ENCODE measurements at regions not wholly inside any gene's neighbourhood (a gene's known extent, or its start where the extent isn't known, plus 50 kb on each side); places are given as distances from the start of the nearest gene placed in this dataset.

DNA sequence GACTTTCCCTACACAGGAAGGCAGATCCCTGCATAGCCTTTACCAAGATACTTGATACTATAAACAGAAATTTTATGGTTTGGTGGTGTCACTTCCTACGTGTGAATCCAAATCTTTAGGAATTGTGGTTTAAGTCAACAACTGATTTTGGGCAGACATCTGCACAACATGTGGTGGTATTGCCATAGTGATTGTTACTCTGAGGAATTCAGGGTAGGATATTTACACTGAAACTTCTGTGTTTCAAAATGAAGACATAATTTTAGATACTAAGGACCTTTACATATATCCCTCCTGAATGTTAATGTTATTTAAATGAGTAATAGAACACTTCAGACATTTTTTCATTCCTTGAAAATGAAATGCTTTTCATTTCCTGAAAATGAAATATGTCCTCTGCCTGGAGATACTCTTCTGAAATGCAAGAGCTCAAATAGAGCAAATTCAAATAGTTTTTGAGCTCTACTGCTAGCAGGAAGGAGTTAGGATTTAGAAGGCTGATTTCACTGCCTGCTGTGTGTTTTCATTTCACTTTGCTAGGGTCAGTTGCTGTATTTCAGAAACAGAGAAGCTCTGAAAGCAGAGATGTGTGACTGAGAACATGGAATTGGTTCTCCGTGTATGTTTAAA lies 77.2 kb downstream of the MDH1 start:
- TF ChIP-seq, protein P1, sequence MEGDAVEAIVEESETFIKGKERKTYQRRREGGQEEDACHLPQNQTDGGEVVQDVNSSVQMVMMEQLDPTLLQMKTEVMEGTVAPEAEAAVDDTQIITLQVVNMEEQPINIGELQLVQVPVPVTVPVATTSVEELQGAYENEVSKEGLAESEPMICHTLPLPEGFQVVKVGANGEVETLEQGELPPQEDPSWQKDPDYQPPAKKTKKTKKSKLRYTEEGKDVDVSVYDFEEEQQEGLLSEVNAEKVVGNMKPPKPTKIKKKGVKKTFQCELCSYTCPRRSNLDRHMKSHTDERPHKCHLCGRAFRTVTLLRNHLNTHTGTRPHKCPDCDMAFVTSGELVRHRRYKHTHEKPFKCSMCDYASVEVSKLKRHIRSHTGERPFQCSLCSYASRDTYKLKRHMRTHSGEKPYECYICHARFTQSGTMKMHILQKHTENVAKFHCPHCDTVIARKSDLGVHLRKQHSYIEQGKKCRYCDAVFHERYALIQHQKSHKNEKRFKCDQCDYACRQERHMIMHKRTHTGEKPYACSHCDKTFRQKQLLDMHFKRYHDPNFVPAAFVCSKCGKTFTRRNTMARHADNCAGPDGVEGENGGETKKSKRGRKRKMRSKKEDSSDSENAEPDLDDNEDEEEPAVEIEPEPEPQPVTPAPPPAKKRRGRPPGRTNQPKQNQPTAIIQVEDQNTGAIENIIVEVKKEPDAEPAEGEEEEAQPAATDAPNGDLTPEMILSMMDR (IDR thresholded peaks at IDR 0.05; ENCODE audit: low read depth, low read length), result no peak
- no peak overlapping the region for H3K4me3 ChIP-seq (ENCODE audit: low read depth, low read length)

GRCh38 chr2:63667132-63667700 lies 78.5 kb downstream of the MDH1 start:
- no peak overlapping the region for H3K4me3 ChIP-seq (ENCODE audit: low read depth, low read length)
- TF ChIP-seq, protein P1 (IDR thresholded peaks at IDR 0.05; ENCODE audit: low read depth, low read length), result no peak

DNA sequence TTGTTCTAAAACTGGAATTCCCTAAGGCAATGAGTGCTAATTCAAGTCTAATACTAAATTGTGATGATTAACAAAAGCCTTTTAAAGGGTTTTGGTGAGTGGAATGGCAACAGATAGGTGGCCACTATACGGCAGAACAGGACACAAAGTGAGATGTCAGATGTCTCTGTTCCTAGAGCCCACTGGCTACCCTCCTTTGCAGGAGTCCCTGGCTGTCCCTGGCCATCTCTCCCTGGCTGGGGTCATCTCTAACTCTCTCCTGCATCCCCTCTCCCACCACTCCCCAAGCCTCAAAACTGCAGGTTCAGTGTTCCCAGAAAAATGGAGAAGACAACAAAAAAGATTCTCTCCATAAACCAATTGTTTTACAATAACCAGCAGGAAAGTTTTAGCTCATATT lies 79.2 kb downstream of the MDH1 start:
- TF ChIP-seq, protein P1 (IDR thresholded peaks at IDR 0.05; ENCODE audit: low read depth, low read length), result no peak
- H3K4me3 ChIP-seq (ENCODE audit: low read depth, low read length), result no peak overlapping the region

- no peak overlapping the region for H3K4me3 ChIP-seq (ENCODE audit: low read depth, low read length)
- TF ChIP-seq, protein P1 (IDR thresholded peaks at IDR 0.05; ENCODE audit: low read depth, low read length), result no peak
Observed at GRCh38 chr2:63668466-63668865, 79.7 kb downstream of the MDH1 start.

GRCh38 chr2:63669596-63669995 lies 80.8 kb downstream of the MDH1 start:
- no peak overlapping the region for H3K4me3 ChIP-seq (ENCODE audit: low read depth, low read length)
- TF ChIP-seq, protein P1 (IDR thresholded peaks at IDR 0.05; ENCODE audit: low read depth, low read length), result no peak

GRCh38 chr2:63673865-63674533 lies 85.2 kb downstream of the MDH1 start:
- TF ChIP-seq, protein P1 (IDR thresholded peaks at IDR 0.05; ENCODE audit: low read depth, low read length), result no peak
- H3K4me3 ChIP-seq (ENCODE audit: low read depth, low read length), result no peak overlapping the region

DNA sequence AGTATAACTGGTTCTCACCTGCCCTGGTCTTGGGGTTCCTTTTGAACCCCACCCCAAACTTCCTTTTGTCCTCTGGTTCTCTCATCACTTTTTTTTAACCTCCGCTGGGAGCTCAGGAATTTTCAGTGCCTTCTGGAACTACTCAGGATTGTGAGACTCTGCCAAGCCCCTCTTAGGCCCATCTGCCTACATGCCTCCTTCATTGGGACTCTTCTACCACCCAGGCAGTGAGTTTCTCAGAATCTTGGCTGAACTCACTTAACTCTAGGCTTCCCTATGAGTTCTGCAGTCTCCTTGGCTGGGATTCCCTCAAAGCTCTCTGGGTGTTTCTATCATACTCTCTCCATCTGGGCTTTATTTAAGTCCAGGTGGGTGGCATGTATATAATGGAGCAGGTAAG lies 86.3 kb downstream of the MDH1 start:
- H3K4me3 ChIP-seq (ENCODE audit: low read depth, low read length), result no peak overlapping the region
- TF ChIP-seq, protein P1 (IDR thresholded peaks at IDR 0.05; ENCODE audit: low read depth, low read length), result no peak
